GM10266 (cell line): ENCODE measurements at regions not wholly inside any gene's neighbourhood (a gene's known extent, or its start where the extent isn't known, plus 50 kb on each side); places are given as distances from the start of the nearest gene placed in this dataset.

Source experiments
- DNase-seq: peaks from one replicate; pipeline ENCODE4 v3.0.0; 2012; ENCODE audit errors: extremely low spot score
- TF ChIP-seq, protein P1 (sequence below): IDR thresholded peaks from 2 replicates; pipeline ENCODE4 v1.5.1; 2012; ENCODE audit warnings: mild to moderate bottlenecking, low read depth; ENCODE audit not compliant: control insufficient read depth, insufficient read depth; ENCODE audit errors: missing control alignments

GRCh38 chr17:14559264-14560119 is 258.6 kb downstream of the HS3ST3B1 start:
- TF ChIP-seq, protein P1, sequence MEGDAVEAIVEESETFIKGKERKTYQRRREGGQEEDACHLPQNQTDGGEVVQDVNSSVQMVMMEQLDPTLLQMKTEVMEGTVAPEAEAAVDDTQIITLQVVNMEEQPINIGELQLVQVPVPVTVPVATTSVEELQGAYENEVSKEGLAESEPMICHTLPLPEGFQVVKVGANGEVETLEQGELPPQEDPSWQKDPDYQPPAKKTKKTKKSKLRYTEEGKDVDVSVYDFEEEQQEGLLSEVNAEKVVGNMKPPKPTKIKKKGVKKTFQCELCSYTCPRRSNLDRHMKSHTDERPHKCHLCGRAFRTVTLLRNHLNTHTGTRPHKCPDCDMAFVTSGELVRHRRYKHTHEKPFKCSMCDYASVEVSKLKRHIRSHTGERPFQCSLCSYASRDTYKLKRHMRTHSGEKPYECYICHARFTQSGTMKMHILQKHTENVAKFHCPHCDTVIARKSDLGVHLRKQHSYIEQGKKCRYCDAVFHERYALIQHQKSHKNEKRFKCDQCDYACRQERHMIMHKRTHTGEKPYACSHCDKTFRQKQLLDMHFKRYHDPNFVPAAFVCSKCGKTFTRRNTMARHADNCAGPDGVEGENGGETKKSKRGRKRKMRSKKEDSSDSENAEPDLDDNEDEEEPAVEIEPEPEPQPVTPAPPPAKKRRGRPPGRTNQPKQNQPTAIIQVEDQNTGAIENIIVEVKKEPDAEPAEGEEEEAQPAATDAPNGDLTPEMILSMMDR, result no peak
- DNase-seq, result no peak

GRCh38 chr17:14557480-14557879 is 256.6 kb downstream of the HS3ST3B1 start:
- DNase-seq, result no peak
- TF ChIP-seq, protein P1, result no peak

- no peak for DNase-seq
- TF ChIP-seq, protein P1, result no peak
Observed at GRCh38 chr17:14553847-14554246, 253.0 kb downstream of the HS3ST3B1 start.

GRCh38 chr17:14552306-14552705 is 251.4 kb downstream of the HS3ST3B1 start:
- no peak for DNase-seq
- TF ChIP-seq, protein P1, result no peak

DNA sequence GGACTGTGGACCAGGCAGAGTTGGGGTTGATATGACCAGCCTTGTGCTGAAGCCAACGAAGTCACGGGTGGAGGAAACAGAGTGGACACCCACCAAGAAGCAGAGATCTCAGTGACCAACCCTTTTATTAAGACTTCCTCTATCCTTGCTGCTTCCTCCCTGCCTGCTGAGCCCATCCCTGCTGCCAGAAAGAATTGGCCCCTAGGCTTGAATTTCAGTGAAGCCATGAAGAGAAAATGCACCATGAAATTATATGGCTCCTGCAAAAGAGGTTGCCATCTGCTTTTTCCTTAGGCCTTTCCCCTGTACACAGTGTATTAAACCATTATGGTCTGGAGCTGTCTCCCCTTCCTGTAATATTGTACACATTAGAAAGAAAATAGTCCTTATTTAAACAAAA is 246.7 kb downstream of the HS3ST3B1 start:
- no peak for DNase-seq

DNA sequence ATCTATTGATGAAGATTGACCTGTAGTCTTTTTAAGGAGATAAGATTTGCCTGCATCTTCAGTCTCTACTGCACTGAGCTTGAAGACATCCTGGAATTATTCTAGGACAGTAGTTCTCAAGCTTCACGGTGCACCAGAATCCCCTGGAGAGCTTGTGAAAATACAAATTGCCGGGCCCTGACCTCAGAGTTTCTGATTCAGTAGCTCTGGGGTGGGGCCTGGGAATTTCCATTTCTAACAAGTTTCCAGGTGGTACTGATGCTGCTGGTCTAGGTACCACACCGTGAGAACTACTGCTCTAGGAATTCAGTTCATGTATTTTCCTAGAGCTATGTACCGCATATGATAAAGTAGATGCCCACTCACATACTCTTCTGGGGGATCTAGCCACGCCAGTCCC is 246.1 kb downstream of the HS3ST3B1 start:
- DNase-seq, result no peak
- TF ChIP-seq, protein P1, result no peak

More for the DNA sequence above, 246.7 kb downstream of the HS3ST3B1 start:
- TF ChIP-seq, protein P1, result no peak
